HG03103 (cell line): ENCODE measurements at regions not wholly inside any gene's neighbourhood (a gene's known extent, or its start where the extent isn't known, plus 50 kb on each side); places are given as distances from the start of the nearest gene placed in this dataset.

Experiments used
- ATAC-seq: cut with Tn5 transposase; IDR thresholded peaks from one replicate; pipeline ENCODE4 v1.9.1; 2021; ENCODE audit warnings: low read depth; ENCODE audit not compliant: unreplicated experiment

GRCh38 chr1:199362996-199363395 lies 664.5 kb upstream of the NR5A2 start:
- ATAC-seq: no peak

- no peak for ATAC-seq
Measured at GRCh38 chr1:199373139-199373538, 654.4 kb upstream of the NR5A2 start.

DNA sequence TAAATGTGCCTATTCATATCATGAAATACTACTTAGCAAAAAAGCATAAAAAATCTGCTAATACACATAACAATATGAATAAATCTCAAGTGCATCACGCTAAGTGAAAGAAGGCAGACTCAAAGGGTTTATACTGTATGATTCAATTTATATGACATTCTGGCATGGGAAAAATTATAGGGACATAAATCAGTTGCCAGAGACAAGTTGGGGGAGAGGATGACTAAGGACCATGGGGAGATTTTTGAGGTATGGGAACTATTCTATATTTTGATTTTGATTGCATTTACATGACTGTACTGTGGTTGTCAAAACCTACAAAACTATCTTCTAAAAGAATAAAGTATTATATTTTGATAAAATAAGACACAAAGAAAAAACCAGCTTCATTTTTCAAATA lies 650.3 kb upstream of the NR5A2 start:
- ATAC-seq: no peak

GRCh38 chr1:199383793-199384192 lies 643.7 kb upstream of the NR5A2 start:
- ATAC-seq: no peak

DNA sequence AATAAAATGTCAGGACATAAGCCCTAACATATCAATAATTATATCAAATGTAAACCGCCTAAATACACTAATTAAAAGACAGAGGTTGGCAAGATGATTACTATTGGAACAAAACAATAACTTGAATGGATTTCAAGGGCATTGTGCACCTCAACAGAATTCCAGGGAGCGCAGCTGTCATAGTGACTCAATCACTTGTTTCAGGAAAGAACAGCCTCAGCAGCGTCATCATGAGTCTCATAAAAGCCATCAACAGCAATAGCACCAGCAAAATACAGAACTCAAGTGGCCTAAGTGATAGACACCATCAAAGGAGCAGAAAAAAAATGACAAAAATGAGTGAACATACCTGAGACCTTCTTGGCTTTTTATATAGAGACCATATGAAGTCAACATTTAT lies 632.7 kb upstream of the NR5A2 start:
- ATAC-seq: no peak

GRCh38 chr1:199396456-199396855 lies 631.1 kb upstream of the NR5A2 start:
- ATAC-seq: no peak

GRCh38 chr1:199399996-199400724 lies 627.4 kb upstream of the NR5A2 start:
- peak; percentile 90 for ATAC-seq

DNA sequence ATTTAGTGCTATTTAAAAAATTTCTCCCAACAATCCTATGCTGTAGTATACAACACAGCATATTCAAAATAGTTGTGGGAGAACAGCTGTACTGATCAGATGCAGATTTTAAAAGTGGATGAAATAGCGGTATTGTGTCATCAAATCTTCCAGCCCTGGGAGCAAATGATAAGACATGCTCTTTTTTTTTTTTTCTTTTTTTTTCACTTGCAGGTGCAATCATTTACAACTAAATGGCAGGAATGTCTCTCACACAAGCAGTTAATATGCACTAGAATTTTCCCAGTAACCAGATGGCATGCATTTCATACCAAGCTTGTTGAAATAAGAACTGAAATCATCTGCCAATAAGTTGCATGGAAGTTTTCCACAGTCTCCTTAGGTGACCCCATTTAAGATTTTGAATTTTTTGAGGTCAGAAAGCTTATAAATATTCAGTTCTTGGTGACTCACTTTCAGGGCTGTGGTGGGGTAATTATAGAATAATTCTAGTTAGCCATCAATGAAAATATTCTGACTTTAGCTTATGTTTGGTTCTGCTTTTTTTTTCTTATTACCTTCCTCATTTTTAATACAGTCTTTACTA lies 623.9 kb upstream of the NR5A2 start:
- no peak for ATAC-seq

GRCh38 chr1:199404191-199404590 lies 623.3 kb upstream of the NR5A2 start:
- ATAC-seq: no peak

- ATAC-seq: no peak
Measured at GRCh38 chr1:199404976-199405375, 622.5 kb upstream of the NR5A2 start.

DNA sequence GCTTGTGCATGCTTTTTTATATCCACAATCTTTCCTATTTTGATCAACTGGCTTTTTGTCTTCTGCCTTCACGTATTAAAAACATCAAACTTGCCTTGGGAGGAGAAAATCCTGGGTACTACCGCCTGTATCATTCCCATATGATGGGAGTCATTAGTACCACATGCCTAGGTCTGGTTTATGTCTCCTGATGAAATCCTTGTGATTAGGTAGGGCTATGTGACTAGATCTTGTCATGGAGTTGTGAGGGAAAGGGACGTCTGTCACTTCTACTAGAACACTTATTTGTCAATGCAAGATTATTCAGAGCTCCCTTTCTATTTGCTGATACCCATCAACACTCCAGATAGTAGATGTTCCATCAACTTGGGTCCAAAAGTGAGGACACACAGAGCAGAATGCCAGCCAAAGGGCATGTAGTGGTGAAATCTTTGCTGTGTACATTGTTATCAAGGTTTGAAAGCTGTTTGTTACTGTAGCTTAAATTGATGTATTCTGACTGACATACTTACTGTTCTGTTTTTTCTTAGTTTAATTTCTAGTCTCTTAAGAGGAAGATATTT lies 621.8 kb upstream of the NR5A2 start:
- no peak for ATAC-seq

DNA sequence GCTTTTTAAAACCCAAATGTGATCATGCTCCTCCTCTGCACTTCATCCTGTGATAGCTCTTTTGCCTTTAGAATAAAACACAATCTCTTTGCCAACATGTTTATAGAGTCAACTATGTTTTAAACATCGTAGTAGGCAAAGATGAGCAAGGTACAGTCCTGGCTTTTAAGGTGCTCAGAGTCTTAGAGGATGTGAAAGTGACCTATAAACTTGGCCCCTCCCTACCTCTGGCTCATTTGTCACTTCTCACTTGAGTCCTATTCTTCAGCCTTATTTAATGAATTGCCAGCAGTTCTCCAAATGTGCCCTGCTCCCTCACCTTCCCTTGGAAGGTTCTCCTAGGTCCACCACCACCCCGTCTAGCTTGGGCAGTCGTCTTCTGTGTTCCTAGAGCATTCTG lies 617.0 kb upstream of the NR5A2 start:
- ATAC-seq: no peak

- no peak for ATAC-seq
Measured at GRCh38 chr1:199411506-199411905, 616.0 kb upstream of the NR5A2 start.

GRCh38 chr1:199422206-199422605 lies 605.3 kb upstream of the NR5A2 start:
- no peak for ATAC-seq

DNA sequence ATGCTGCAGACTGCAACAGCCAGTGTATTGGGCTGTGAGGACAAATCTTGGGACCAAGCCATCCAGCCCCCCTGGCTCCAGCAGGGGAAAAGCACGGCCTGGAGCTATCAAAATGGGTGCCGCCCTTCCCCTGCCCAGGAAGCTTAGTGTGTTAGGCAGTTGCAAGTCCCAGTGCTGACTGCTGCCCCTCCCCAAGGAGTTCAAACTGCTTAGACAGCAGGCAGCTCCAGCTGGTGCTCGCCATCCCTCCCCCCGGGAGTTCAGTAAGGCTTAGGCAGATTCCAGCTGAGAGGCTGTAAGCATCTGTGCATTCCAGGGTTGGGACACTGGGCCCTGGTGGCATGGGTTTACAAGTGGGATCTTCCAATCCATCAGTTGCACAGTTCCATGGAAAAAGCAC lies 579.6 kb upstream of the NR5A2 start:
- ATAC-seq: no peak

DNA sequence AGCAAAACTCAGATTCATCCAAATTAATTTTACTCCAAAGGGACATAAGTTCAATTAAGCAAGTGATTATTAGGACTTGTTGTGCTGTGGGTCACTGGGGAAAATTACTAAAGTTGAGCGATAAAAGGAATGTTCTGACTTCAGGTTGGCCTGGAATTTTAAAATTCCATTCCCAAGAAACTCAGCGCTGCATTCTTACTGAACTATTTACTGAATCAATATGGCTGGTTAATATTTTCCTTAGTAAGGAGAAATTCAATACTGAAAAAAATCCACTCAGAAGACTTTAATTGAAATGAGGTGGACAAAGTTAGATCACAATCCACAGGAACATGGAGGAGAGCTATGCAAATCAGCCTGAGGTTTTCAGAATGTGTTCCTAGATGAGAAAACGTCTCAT lies 578.9 kb upstream of the NR5A2 start:
- ATAC-seq: no peak

DNA sequence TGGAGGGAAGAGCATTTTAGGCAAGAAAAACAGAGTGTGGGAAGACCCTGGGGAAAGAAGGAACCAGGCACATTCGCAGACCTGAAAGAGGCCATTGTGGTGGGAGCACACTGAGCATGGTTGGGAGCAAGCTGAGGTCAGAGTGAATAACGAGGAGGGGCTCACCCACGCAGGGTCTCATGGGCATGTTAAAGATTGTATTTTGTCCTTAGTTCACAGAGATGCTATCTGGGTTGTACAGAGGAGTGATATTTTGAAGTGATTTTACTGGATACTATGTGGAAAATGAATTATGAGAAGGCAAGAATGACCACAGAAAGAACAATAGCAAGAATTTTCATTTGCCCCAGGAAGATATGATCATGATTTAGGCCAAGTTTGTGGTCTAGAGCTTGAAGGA lies 578.3 kb upstream of the NR5A2 start:
- ATAC-seq: no peak

DNA sequence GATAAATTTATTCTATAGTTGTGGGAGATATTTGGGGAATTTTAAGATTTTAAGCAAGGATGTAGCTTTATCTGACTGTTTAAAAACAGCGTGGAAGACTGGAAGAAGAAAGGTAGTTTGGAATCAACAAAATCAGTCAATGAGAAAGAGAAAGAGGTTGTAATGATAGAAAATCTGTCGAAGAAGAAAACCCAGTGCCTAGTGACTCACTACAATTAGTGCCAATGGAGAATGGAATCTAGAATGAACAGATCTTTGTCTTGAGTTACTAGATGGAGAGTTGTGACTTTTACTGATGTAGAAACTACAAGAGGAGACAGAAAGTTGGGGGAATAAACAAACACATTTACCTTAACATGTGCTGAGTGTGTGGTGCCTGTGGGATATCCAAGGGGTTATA lies 577.8 kb upstream of the NR5A2 start:
- no peak for ATAC-seq

GRCh38 chr1:199452627-199453026 lies 574.9 kb upstream of the NR5A2 start:
- ATAC-seq: no peak

- ATAC-seq: no peak
Measured at GRCh38 chr1:199453723-199454122, 573.8 kb upstream of the NR5A2 start.

DNA sequence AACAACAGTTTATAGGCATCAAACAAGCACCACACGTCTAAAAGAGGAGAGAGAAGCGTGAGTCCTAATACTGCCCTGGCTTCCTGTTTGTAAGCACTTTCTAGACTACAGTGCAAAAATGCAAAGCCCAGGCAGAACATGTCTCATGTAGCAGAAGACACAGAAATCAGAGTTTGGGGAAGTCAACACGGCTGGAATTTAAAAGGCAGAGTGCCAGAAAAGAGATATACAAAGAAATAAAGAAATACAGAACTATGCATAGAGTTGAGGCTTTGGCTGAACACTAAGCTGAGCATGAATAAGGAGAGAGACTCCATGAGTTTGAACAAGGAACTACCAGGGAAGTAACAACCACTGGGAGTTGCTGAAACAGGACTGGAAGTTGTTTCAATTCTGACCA lies 566.6 kb upstream of the NR5A2 start:
- no peak for ATAC-seq

GRCh38 chr1:199463521-199464127 lies 563.9 kb upstream of the NR5A2 start:
- no peak for ATAC-seq
